Endothelial cell of umbilical vein (primary cell): ENCODE measurements at regions not wholly inside any gene's neighbourhood (a gene's known extent, or its start where the extent isn't known, plus 50 kb on each side); places are given as distances from the start of the nearest gene placed in this dataset.

Experiments used
- CTCF ChIP-seq, 2 donors: IDR thresholded peaks; 1 replicate in 1 of 2; 2 replicates in 1 of 2; pipeline ENCODE4 v1.5.1; 2011; ENCODE audit warnings: low read length in 2 of 2, mild to moderate bottlenecking in 2 of 2, moderate library complexity in 2 of 2, control low read depth in 1 of 2, inconsistent platforms in 1 of 2, low read depth in 1 of 2; ENCODE audit not compliant: insufficient read depth in 1 of 2; ENCODE audit errors: extremely low read depth in 1 of 2
- EZH2 ChIP-seq: IDR thresholded peaks from 2 replicates; pipeline ENCODE4 v1.6.1; 2012; ENCODE audit warnings: borderline replicate concordance, low read depth, mild to moderate bottlenecking, moderate library complexity, low read length, inconsistent platforms; ENCODE audit not compliant: severe bottlenecking
- FOS ChIP-seq: IDR thresholded peaks from 2 replicates; pipeline ENCODE4 v1.6.1; 2011; ENCODE audit warnings: mild to moderate bottlenecking, low read length, moderate library complexity, borderline replicate concordance; ENCODE audit not compliant: insufficient read depth
- GATA2 ChIP-seq: IDR thresholded peaks from 2 replicates; pipeline ENCODE4 v1.7.0; 2011; ENCODE audit warnings: low read depth, mild to moderate bottlenecking, moderate library complexity, mixed read lengths, low read length; ENCODE audit not compliant: insufficient read length, insufficient read depth
- POLR2A ChIP-seq: IDR thresholded peaks from 2 replicates; pipeline ENCODE4 v1.6.1; 2012; ENCODE audit warnings: low read depth, mild to moderate bottlenecking, control low read depth, low read length
- POLR2AphosphoS5 ChIP-seq: IDR thresholded peaks from 2 replicates; pipeline ENCODE4 v1.6.1; 2012; ENCODE audit warnings: low read depth, mild to moderate bottlenecking, control low read depth, low read length, moderate library complexity; ENCODE audit not compliant: insufficient read depth

GRCh38 chr2:181120625-181121024, 140.2 kb downstream of the UBE2E3 start:
- TF ChIP-seq EZH2 (no peak), GATA2 (no peak), CTCF (IDR thresholded peaks at IDR 0.05; ENCODE audit: extremely low read depth in 1 of 2, insufficient read depth in 1 of 2, low read depth in 1 of 2, low read length in 2 of 2) (no peak), FOS (no peak), POLR2AphosphoS5 (no peak), POLR2A (no peak)
